T-helper 1 cell (primary cell): ENCODE measurements at regions not wholly inside any gene's neighbourhood (a gene's known extent, or its start where the extent isn't known, plus 50 kb on each side); places are given as distances from the start of the nearest gene placed in this dataset.

Source experiments
- DNase-seq, 5 donors: peaks; one replicate each; pipeline ENCODE4 v3.0.0-alpha.2; 2012 to 2020

- DNase-seq = no peak
Measured at GRCh38 chr1:113219828-113220227, 146.8 kb downstream of the LRIG2 start.

- DNase-seq = no peak
Measured at GRCh38 chr1:113223040-113223439, 150.0 kb downstream of the LRIG2 start.

GRCh38 chr1:113223546-113223945, 150.5 kb downstream of the LRIG2 start:
- DNase-seq = no peak

- peak in 1 of 5 donors; percentile 23 for DNase-seq
Measured at GRCh38 chr1:113226148-113226547, 153.2 kb downstream of the LRIG2 start.

GRCh38 chr1:113231866-113232265, 158.4 kb upstream of the MAGI3 start:
- DNase-seq = no peak

GRCh38 chr1:113233441-113233840, 156.9 kb upstream of the MAGI3 start:
- no peak for DNase-seq

GRCh38 chr1:113241237-113241636, 149.1 kb upstream of the MAGI3 start:
- DNase-seq = no peak

- DNase-seq = no peak
Measured at GRCh38 chr1:113242481-113242880, 147.8 kb upstream of the MAGI3 start.

- DNase-seq = no peak
Measured at GRCh38 chr1:113243529-113243928, 146.8 kb upstream of the MAGI3 start.

- DNase-seq = no peak
Measured at GRCh38 chr1:113244112-113244820, 146.0 kb upstream of the MAGI3 start.

- no peak for DNase-seq
Measured at GRCh38 chr1:113245252-113245651, 145.1 kb upstream of the MAGI3 start.

- DNase-seq = no peak
Measured at GRCh38 chr1:113246929-113247328, 143.4 kb upstream of the MAGI3 start.

- no peak for DNase-seq
Measured at GRCh38 chr1:113247355-113247754, 143.0 kb upstream of the MAGI3 start.

GRCh38 chr1:113247782-113248181, 142.5 kb upstream of the MAGI3 start:
- no peak for DNase-seq

- DNase-seq = no peak
Measured at GRCh38 chr1:113248494-113248893, 141.8 kb upstream of the MAGI3 start.

- no peak for DNase-seq
Measured at GRCh38 chr1:113250161-113250560, 140.2 kb upstream of the MAGI3 start.

GRCh38 chr1:113252166-113252565, 138.1 kb upstream of the MAGI3 start:
- DNase-seq = no peak

- no peak for DNase-seq
Measured at GRCh38 chr1:113253187-113253586, 137.1 kb upstream of the MAGI3 start.

- DNase-seq = no peak
Measured at GRCh38 chr1:113253590-113253989, 136.7 kb upstream of the MAGI3 start.

GRCh38 chr1:113255038-113255719, 135.1 kb upstream of the MAGI3 start:
- DNase-seq = no peak

GRCh38 chr1:113255720-113256347, 134.5 kb upstream of the MAGI3 start:
- DNase-seq = no peak

GRCh38 chr1:113256348-113256729, 134.0 kb upstream of the MAGI3 start:
- no peak for DNase-seq

GRCh38 chr1:113259988-113260387, 130.3 kb upstream of the MAGI3 start:
- DNase-seq = no peak

- no peak for DNase-seq
Measured at GRCh38 chr1:113265196-113265595, 125.1 kb upstream of the MAGI3 start.
